HG03095 (cell line): ENCODE measurements at regions not wholly inside any gene's neighbourhood (a gene's known extent, or its start where the extent isn't known, plus 50 kb on each side); places are given as distances from the start of the nearest gene placed in this dataset.

ENCODE experiments used
- ATAC-seq: cut with Tn5 transposase; IDR thresholded peaks from one replicate; pipeline ENCODE4 v1.9.1; 2021; ENCODE audit warnings: moderate library complexity; ENCODE audit not compliant: unreplicated experiment

DNA sequence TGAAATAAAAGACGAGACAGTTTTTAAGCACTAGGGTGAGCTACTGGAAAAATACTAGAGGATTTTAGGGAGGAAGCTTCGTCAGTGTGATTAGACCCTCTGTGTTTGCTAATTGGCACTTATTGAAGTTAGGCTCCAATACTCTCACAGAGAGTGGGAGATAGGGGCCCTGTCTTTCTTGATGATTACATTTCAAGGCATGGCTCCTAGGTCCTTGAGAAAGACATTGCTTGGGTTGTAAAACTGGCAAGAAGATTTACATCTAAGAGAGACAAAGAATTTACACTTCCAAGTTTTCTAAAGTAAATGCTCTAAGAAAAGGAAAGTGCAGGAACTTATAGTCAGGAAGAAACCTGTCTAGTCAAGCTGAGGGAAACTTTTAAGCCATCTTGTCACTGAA is 183.2 kb downstream of the C12orf50 start:
- no peak for ATAC-seq

DNA sequence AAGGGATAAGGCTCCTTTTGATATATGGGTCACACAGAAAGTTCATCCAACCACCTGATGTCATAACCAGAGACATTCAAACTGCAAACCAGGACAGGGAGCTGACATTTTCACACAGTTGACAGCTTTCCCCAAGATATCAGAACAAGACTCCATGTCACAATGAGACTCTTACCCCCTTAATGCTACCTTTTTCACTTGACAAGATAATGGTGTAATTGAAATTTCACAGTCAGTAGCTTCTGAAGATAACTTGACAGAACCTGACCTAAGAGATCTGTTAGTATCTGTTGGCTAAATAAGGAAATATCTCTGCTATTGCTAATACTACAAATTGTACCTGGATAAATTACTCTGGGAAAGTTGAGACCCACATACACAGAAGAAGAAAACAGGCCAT is 187.3 kb downstream of the C12orf50 start:
- ATAC-seq = no peak

DNA sequence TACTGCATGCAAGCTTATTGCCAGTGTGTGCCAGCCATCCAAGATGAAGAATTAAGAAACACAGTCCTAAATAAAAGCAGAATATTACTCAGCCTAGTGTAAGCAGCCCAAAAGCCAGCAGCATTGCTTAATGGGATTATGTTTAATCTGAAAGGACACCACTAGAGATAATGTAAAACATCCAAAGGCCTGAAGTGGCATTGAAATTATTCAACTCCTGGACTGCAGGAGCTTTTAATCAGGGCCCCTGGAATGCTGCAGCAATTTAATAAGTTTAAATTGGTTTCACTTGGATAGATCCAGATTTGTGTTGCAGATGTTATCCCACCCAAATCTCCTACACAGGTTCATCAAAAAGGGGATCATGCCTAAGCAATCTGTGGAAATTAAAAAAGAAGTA is 193.0 kb downstream of the C12orf50 start:
- no peak for ATAC-seq

- no peak for ATAC-seq
Observed at GRCh38 chr12:87828382-87828973, 200.7 kb downstream of the C12orf50 start.

- ATAC-seq = no peak
Observed at GRCh38 chr12:87827638-87828264, 201.4 kb downstream of the C12orf50 start.

DNA sequence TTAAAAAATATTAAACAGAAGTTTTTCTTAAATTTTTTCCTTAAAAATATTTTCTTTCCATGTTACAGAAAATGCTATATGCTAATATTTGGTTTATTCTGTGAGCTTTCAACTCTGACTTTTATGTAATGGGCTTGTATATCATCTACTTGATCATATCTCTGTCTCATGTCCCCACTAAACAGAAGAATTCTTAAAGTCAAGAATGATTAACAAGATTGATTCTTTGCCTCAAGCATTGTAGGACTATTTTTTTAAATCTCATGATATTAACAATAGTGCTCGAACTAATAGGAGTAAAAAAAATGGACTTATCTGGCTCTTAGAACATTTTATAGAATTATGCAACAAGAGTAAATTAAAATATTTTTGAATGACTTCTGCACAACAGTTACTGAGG is 206.3 kb downstream of the C12orf50 start:
- ATAC-seq = no peak

DNA sequence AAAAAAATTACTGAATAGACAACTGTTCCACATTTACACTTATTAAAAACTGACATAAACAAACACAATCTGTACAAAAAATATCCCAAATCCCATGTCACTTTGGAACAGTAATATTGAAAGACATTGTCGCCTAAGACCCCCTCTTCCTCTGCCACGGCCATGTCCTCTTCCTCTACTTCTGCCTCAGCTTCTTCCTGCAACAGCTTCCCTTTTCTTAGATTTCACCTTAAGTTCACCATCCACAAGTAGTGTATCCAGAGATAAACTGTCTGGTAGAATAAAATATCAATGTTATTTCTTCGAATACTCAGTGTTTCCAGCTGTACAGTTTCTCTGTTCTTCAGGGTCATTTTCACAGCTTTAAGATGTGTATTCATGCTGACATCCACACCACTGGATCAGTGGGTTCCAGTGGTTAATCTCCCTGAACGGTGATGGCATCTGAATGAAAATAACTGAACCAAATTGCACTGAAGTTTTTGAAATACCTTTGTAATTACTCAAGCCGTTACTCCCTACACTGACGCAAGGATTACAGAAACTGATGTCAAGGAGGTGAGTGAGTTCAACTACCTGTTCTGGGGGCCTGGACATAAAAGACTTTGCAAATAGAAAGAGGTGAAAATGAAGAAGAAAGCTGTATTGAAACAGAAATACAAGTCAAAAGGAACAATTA is 208.5 kb downstream of the C12orf50 start:
- ATAC-seq = no peak

GRCh38 chr12:87818441-87818840 is 210.8 kb downstream of the C12orf50 start:
- no peak for ATAC-seq

DNA sequence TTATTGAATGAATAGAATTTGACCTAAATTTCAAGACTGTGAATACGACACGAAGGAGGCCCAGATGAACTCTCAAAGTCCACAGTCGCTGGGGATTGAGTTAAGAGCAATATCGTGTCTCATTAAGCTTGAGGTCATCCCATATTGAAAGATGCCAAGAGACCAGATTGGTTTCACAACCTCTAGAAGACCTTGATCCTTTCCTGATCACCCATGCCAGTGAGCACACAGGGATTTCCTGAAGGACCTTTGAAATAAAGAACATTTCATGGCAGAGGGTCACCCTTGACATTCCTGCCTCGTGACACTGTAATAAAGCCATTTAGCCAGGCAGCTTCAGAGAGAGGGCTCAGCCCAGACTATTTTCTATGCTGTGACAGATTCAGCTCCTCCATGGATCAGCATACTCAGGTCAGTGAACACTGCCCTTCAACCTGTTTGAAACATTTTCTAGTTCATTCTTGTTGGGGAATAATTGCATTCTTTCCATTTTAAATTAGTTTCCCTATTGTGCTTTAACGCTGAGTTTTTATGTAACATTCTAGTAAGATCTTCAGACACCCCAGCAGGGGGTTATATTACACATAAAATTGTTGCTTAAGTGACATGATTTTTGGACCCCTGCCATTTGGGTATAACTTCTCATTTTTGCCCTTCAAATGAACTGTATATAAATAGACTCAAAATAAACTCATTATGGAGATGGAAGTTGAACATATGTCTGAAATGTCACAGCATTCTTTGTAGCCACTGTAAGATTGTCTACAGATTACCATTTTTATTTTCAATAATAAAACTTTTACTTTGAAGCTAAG is 213.2 kb downstream of the C12orf50 start:
- no peak for ATAC-seq

DNA sequence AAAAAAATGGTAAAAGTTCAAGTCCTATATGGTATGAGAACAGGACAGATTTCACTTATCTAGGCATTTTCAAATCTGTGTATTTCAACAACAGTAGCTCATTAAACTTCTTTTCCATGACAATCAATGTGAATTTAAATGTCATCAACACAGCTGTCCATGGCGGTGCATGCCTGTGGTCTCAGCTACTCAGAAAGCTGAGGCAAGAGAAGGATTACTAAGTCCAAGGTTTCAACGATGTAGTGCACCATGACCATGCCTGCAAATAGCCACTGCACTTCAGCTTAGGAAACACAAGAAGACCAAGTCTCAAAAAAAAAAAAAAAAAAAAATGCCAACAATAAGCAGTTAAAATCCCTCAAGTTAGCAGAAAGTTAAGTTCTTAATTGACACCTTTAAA is 214.6 kb downstream of the C12orf50 start:
- ATAC-seq = no peak

GRCh38 chr12:87813476-87814234 is 215.5 kb downstream of the C12orf50 start:
- ATAC-seq = no peak

DNA sequence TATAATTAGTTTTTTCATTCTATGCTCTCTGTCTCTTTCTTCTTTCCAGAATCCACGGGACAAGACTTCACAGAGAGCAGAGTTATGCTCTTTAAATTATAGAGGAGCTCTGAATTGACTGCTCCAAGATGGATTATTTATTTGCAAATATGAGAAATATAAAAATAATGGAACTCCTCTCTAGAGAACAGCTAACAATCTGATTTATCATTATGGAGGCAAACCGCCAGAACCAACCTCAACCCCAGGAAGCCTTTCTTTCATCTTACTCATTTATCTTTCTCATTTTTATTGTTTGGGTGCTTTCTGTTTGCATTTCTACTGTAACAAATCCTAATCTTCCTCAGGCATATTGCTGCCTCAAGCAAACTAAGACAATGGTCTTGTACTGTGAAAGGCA is 216.5 kb downstream of the C12orf50 start:
- no peak for ATAC-seq

DNA sequence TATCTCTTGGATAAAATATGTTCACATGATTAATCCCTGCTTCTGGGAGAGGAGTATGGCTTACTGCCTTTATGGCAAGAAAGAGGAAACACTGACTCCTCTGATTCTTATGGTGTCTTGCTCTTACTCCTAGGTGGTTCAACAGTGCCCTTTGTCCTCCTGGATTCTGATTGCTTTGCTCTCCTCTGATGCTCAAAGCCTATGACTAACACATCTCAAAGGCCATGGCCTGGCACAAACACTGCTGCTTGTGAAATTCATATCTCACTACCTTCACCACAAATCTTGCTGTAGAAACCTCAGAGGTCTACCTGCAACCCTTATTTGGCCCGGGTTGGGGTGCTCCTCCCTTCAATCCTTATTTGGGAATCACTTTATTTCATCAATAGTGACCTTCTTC is 217.2 kb downstream of the C12orf50 start:
- no peak for ATAC-seq

DNA sequence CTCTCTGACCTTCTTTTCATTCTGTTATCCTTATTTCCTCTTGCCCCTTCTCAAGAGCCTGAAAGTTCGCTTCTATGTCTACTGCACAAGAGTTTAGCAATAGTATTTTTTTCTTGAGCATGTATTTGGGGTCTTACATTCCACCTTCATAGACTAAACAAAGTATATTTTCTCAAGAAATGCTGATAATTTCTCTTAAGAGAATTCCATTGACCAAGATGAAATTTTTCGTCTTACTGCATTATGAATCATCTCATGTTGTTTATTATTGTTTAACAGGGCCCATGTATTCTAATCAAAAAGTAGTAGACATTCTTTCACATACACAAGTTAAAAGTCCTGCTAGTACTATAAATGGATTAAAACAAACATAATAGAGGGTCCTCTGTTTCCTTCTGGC is 219.3 kb downstream of the C12orf50 start:
- no peak for ATAC-seq

- ATAC-seq = no peak
Observed at GRCh38 chr12:87807086-87807485, 222.1 kb downstream of the C12orf50 start.

DNA sequence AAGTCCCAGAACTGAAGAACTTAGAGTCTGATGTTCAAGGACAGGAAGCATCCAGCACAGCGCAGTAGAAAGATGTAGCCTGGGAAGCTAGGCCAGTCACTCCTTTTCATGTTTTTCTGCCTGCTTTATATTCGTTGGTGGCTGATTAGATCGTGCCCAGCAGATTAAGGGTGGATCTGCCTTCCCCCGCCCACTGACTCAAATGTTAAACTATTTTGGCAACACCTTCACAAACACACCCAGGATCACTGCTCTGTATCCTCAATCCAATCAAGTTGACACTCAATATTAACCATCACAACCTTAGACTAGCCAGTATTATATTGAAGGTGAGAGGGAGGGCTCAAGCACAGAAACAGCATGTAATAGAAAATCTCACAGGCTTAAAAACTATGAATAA is 222.9 kb downstream of the C12orf50 start:
- no peak for ATAC-seq

DNA sequence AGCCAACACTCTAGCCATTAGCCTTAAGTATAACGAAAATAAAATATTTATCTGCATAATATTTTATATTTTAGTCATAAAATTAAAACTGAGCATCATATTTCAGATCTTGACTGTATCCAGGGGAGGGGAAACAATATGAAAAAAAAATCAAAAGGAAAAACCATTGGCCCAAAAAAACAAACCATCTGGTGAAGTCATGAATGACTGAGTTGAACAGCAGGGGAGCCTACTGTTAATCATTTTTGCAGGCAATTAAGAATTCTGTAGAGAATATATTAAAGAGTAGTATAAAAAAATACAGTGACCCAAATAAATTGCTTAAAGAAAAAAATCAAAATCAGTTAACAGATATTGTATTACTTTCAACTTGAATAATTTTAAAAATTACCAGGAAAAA is 224.8 kb downstream of the C12orf50 start:
- ATAC-seq = no peak

DNA sequence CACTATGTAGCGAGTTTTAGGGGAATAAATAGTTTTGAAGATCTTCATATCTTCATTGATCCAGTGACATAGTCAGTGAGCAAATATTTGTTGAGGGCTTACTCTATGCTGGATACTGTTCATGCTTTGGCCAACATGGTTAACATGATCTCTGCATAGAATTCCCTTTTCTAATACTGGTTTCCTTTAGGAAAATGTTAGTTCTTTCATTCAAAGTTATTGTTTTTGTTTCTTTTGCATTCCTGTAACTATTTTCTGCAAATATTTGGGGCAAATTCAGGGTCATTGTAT is 226.5 kb downstream of the C12orf50 start:
- no peak for ATAC-seq

DNA sequence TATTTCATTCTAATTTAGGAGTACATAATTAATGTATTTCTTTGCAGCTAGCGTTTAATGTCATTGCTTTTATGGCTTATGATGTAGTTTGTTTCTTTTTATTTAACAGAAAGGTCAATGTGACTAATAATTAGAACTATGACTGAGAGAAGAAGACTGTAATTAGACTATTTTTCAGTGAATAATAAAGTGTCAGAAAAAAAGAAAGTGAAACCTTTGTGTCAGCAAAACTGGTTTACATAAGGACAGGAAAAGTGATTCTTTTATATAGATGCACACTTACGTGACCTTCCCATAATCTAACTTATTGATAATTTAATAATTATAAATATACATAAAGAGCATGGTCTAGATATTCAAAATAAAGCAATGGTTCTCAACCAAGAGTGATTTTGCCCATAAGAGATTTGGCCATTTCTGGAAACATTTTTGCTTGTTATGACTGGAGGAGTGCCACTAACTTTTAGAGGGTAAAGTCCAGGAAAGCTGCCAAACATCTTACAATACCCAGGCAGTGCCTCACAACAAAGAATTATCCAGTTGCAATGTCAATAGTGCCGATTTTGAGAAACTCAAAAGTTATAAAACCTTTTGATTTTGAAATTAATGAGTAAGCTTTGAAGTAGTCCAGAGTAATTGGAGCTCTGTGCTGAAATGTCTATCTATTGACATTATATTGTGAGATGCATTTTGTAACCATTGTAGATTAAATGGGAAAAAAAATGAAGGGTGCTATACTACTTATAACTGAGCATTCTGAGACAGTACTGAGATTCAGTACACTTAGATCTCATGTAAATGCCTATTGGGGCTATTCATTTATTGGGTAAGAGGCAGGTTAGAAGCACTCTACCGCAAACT is 227.1 kb downstream of the C12orf50 start:
- no peak for ATAC-seq

- no peak for ATAC-seq
Observed at GRCh38 chr12:87796961-87797516, 232.2 kb downstream of the C12orf50 start.
